ENCODE measurements at regions not wholly inside any gene's neighbourhood (a gene's known extent, or its start where the extent isn't known, plus 50 kb on each side); places are given as distances from the start of the nearest gene placed in this dataset.
"Not testable (repeated sequence)": the region's sequence is repeated elsewhere in the genome, so short reads cannot be mapped to it uniquely, and the experiment has no call there.

DNA sequence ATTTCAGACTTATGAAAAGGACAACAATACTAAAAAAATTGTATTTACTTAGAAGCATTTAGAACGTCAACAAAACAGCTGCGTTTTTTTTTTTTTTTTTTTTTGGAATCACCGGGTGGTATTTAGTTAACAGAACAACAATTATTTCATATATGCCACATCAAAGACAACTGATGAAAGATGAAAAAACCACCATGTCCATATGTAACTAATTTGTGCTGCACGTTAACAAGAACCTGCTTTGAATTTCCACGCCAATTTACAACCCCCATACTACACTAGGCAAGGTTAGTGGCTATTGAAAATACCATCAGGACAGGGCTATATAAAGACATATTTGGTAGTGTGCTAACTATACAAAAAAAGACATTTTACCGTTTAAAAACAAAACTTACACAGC, 189.3 kb upstream of the ROBO1 start:
- 72 to 81% methylated on average over 6 of the region's 6 CpGs for WGBS, 2 donors
- no peaks in the 10 kb centered on the region for H3K27me3 ChIP-seq (ENCODE audit: control insufficient read depth in 1 of 2, insufficient read depth in 2 of 2, low read length in 1 of 2)
- no peaks in the 10 kb centered on the region for H3K9me3 ChIP-seq (ENCODE audit: control insufficient read depth, low read length)
- H3K36me3 ChIP-seq (ENCODE audit: control insufficient read depth in 1 of 2, insufficient read depth in 2 of 2, low read length in 1 of 2), result no peaks in the 10 kb centered on the region
- H3K4me3 ChIP-seq (ENCODE audit: low read length in 2 of 2), result no peak overlapping the region
- H3K27ac ChIP-seq (ENCODE audit: low read depth in 1 of 2, low read length in 2 of 2), result no peak overlapping the region
- no peak for DNase-seq
- intact Hi-C loops (cut with DNase I), result no loop called here
- ATAC-seq (ENCODE audit: low FRiP score), result no peak
- H3K4me1 ChIP-seq (ENCODE audit: control insufficient read depth in 1 of 2, insufficient read depth in 2 of 2, low read length in 2 of 2), result no peaks in the 10 kb centered on the region

DNA sequence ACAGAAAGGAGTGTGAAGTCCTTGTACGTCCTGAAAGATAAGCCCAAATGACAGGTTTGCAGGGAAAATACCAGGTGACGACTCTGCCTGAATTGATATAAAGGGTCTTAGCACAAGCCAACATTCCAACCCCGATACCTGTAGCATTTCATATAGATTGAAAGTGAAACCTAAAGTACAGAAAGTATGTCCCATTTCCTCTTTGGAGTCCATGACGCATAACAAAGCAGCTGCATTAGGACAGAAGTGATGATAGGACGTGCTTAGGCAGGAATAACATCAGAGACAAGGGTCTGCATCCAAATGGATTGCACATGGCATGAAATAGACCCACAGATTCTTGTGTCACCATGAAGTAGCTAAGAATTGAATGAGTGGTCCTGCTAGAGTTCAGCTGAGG, 187.0 kb upstream of the ROBO1 start:
- intact Hi-C loops (cut with DNase I), result no loop called here
- Histone ChIP-seq H3K9me3 (ENCODE audit: control insufficient read depth, low read length) (no peaks in the 10 kb centered on the region), H3K36me3 (ENCODE audit: control insufficient read depth in 1 of 2, insufficient read depth in 2 of 2, low read length in 1 of 2) (no peaks in the 10 kb centered on the region), H3K4me3 (ENCODE audit: low read length in 2 of 2) (no peak overlapping the region), H3K27me3 (ENCODE audit: control insufficient read depth in 1 of 2, insufficient read depth in 2 of 2, low read length in 1 of 2) (no peaks in the 10 kb centered on the region), H3K27ac (ENCODE audit: low read depth in 1 of 2, low read length in 2 of 2) (no peak overlapping the region), H3K4me1 (ENCODE audit: control insufficient read depth in 1 of 2, insufficient read depth in 2 of 2, low read length in 2 of 2) (no peaks in the 10 kb centered on the region)
- ATAC-seq (ENCODE audit: low FRiP score), result no peak
- WGBS, 2 donors, result 72 to 74% methylated on average over 5 of the region's 5 CpGs
- DNase-seq, result no peak

DNA sequence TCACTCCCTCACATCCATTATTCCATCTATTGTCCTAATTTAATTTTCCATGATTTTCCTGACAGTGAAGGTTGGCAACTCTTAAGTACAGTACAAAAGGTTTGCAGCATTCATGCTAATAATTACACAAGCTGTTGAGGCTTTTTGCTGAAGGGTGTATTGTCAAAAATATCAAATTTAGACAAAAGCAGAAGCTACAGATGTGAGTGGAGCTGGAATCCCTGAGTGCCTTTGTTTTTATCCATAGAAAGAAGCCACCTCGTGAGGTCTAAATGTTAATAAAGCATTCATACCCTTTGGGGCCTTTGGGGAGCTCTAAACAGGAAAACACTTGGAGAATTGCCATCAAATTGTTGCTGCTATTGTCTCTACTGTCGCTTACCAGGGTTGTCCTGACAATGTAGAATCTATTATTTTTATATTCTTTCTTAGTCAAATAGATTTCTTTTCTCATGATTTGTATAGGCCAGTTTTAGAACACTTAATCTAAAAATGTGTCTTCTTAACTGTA, 185.8 kb upstream of the ROBO1 start:
- Histone ChIP-seq H3K9me3 (ENCODE audit: control insufficient read depth, low read length) (no peaks in the 10 kb centered on the region), H3K4me1 (ENCODE audit: control insufficient read depth in 1 of 2, insufficient read depth in 2 of 2, low read length in 2 of 2) (no peaks in the 10 kb centered on the region), H3K27me3 (ENCODE audit: control insufficient read depth in 1 of 2, insufficient read depth in 2 of 2, low read length in 1 of 2) (no peaks in the 10 kb centered on the region), H3K4me3 (ENCODE audit: low read length in 2 of 2) (no peak overlapping the region), H3K27ac (ENCODE audit: low read depth in 1 of 2, low read length in 2 of 2) (no peak overlapping the region), H3K36me3 (ENCODE audit: control insufficient read depth in 1 of 2, insufficient read depth in 2 of 2, low read length in 1 of 2) (no peaks in the 10 kb centered on the region)
- no peak for DNase-seq
- ATAC-seq (ENCODE audit: low FRiP score), result no peak
- intact Hi-C loops (cut with DNase I), result no loop called here
- WGBS, 2 donors, result 85% methylated on average over 2 of the region's 2 CpGs

DNA sequence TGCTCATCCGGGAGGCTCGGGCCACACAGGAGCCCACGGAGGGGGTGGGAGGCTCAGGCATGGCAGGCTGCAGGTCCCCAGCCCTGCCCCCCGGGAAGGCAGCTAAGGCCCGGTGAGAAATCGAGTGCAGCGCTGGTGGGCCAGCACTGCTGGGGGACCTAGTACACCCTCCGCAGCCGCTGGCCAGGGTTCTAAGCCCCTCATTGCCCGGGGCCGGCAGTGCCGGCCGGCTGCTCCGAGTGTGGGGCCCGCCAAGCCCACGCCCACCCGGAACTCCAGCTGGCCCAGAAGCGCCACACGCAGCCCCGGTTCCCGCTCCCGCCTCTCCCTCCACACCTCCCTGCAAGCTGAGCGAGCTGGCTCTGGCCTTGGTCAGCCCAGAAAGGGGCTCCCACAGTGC, 183.6 kb upstream of the ROBO1 start:
- H3K9me3 ChIP-seq (ENCODE audit: control insufficient read depth, low read length); H3K4me1 ChIP-seq (ENCODE audit: control insufficient read depth in 1 of 2, insufficient read depth in 2 of 2, low read length in 2 of 2); H3K27ac ChIP-seq (ENCODE audit: low read depth in 1 of 2, low read length in 2 of 2); H3K36me3 ChIP-seq (ENCODE audit: control insufficient read depth in 1 of 2, insufficient read depth in 2 of 2, low read length in 1 of 2); DNase-seq; ATAC-seq (ENCODE audit: low FRiP score); H3K27me3 ChIP-seq (ENCODE audit: control insufficient read depth in 1 of 2, insufficient read depth in 2 of 2, low read length in 1 of 2); intact Hi-C loops (cut with DNase I); H3K4me3 ChIP-seq (ENCODE audit: low read length in 2 of 2): not testable (repeated sequence)
- WGBS, 2 donors, result 92 to 98% methylated on average over 23 of the region's 23 CpGs

DNA sequence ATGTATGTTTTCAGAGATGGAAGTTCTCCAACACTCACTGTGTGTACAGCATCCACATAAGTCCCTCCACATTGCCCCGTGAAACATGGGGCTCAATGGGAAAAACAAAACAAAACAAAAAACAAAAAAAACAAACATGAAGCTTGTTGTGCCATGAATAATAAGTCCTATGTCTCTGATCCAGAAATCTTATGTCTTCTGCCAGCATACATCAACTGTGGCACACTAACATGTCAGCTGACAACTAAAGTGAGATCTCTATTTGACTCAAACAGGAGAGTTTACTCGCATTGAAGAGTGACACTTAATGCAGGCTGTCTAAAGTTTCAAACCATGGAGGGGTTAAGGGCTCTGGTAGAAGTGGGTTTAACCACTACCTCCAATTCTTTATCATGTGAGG, 180.2 kb upstream of the ROBO1 start:
- intact Hi-C loops (cut with DNase I), result no loop called here
- 79 to 86% methylated on average over 2 of the region's 2 CpGs for WGBS, 2 donors

DNA sequence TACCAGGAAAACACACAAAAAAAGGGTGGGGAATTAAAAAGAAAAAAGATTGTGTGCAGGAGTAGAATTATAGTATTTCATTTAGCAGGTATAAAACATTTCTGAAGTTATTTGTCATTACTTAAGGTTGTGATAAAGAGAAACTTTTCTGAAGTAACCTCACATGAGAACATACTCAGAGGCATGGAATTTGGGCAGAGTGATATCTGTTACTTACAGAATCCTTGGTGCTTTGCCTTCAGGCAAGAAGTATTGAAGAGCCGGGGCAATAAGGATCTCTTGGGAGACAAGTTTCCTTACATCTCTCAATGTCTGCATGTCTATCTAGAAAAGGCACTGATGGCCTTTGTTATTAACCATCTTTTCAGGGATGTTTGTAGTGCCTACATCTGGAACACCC, 179.7 kb upstream of the ROBO1 start:
- DNase-seq (no peak), ATAC-seq (ENCODE audit: low FRiP score) (no peak)
- H3K9me3 ChIP-seq (ENCODE audit: control insufficient read depth, low read length), result no peaks in the 10 kb centered on the region
- WGBS, 2 donors, result 82% methylated on average over 1 of the region's 1 CpG
- H3K4me3 ChIP-seq (ENCODE audit: low read length in 2 of 2), result no peak overlapping the region
- no peaks in the 10 kb centered on the region for H3K27me3 ChIP-seq (ENCODE audit: control insufficient read depth in 1 of 2, insufficient read depth in 2 of 2, low read length in 1 of 2)
- no peaks in the 10 kb centered on the region for H3K36me3 ChIP-seq (ENCODE audit: control insufficient read depth in 1 of 2, insufficient read depth in 2 of 2, low read length in 1 of 2)
- H3K4me1 ChIP-seq (ENCODE audit: control insufficient read depth in 1 of 2, insufficient read depth in 2 of 2, low read length in 2 of 2), result no peaks in the 10 kb centered on the region
- intact Hi-C loops (cut with DNase I), result no loop called here
- no peak overlapping the region for H3K27ac ChIP-seq (ENCODE audit: low read depth in 1 of 2, low read length in 2 of 2)

More for the DNA sequence above, 180.2 kb upstream of the ROBO1 start:
- no peak overlapping the region for H3K4me3 ChIP-seq (ENCODE audit: low read length in 2 of 2)
- DNase-seq (no peak), ATAC-seq (ENCODE audit: low FRiP score) (no peak)
- H3K27me3 ChIP-seq (ENCODE audit: control insufficient read depth in 1 of 2, insufficient read depth in 2 of 2, low read length in 1 of 2), result no peaks in the 10 kb centered on the region
- H3K36me3 ChIP-seq (ENCODE audit: control insufficient read depth in 1 of 2, insufficient read depth in 2 of 2, low read length in 1 of 2), result no peaks in the 10 kb centered on the region
- no peaks in the 10 kb centered on the region for H3K4me1 ChIP-seq (ENCODE audit: control insufficient read depth in 1 of 2, insufficient read depth in 2 of 2, low read length in 2 of 2)
- no peak overlapping the region for H3K27ac ChIP-seq (ENCODE audit: low read depth in 1 of 2, low read length in 2 of 2)
- no peaks in the 10 kb centered on the region for H3K9me3 ChIP-seq (ENCODE audit: control insufficient read depth, low read length)

DNA sequence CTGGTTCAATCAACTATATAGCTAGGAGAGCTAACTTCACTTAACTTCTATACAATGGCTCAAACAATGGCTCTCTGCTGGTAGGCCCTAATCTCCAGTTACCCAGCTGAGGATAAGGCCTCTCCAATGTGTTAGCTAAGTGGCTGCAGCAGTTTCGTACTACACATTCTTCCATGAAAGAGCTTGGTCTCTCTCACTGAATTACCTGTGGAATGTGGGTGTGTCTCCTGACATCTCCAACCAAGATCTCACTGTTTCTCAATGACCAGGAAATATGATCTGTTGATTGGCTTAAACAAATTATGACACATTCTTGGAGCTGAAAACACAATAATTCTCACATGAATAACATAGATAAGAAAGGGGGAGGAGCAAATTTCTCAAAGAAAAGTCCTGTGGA, 169.8 kb upstream of the ROBO1 start:
- no peaks in the 10 kb centered on the region for H3K27me3 ChIP-seq (ENCODE audit: control insufficient read depth in 1 of 2, insufficient read depth in 2 of 2, low read length in 1 of 2)
- DNase-seq (no peak), ATAC-seq (ENCODE audit: low FRiP score) (no peak)
- H3K4me3 ChIP-seq (ENCODE audit: low read length in 2 of 2), result no peak overlapping the region
- WGBS, 2 donors, result 69 to 78% methylated on average over 1 of the region's 1 CpG
- H3K4me1 ChIP-seq (ENCODE audit: control insufficient read depth in 1 of 2, insufficient read depth in 2 of 2, low read length in 2 of 2), result no peaks in the 10 kb centered on the region
- intact Hi-C loops (cut with DNase I), result no loop called here
- no peaks in the 10 kb centered on the region for H3K36me3 ChIP-seq (ENCODE audit: control insufficient read depth in 1 of 2, insufficient read depth in 2 of 2, low read length in 1 of 2)
- no peaks in the 10 kb centered on the region for H3K9me3 ChIP-seq (ENCODE audit: control insufficient read depth, low read length)
- H3K27ac ChIP-seq (ENCODE audit: low read depth in 1 of 2, low read length in 2 of 2), result no peak overlapping the region

DNA sequence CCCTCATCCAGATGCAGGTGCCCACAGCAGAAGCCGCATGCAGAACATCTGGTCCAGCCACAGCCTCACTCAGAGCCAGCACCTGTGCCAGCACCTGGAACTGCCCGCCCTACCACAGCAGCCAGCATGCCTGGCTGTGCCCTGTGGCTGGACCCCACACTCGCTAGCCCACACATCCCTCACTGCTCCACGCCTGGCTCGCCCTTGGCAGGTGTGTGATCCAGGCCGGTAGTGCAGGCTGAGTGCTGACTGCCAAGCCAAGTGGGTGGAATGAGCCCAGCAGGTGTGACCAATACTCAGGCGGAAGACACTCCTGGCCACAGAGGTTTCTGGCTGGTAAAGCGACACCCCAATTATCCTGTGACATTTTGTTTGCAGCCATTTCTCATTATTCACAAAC, 162.4 kb upstream of the ROBO1 start:
- intact Hi-C loops (cut with DNase I), result no loop called here
- no peaks in the 10 kb centered on the region for H3K27me3 ChIP-seq (ENCODE audit: control insufficient read depth in 1 of 2, insufficient read depth in 2 of 2, low read length in 1 of 2)
- no peak overlapping the region for H3K27ac ChIP-seq (ENCODE audit: low read depth in 1 of 2, low read length in 2 of 2)
- DNase-seq (no peak), ATAC-seq (ENCODE audit: low FRiP score) (no peak)
- no peaks in the 10 kb centered on the region for H3K36me3 ChIP-seq (ENCODE audit: control insufficient read depth in 1 of 2, insufficient read depth in 2 of 2, low read length in 1 of 2)
- no peaks in the 10 kb centered on the region for H3K4me1 ChIP-seq (ENCODE audit: control insufficient read depth in 1 of 2, insufficient read depth in 2 of 2, low read length in 2 of 2)
- no peak overlapping the region for H3K4me3 ChIP-seq (ENCODE audit: low read length in 2 of 2)
- WGBS, 2 donors, result 93 to 96% methylated on average over 8 of the region's 8 CpGs
- peaks cover 2% of the 10 kb centered on the region for H3K9me3 ChIP-seq (ENCODE audit: control insufficient read depth, low read length)

DNA sequence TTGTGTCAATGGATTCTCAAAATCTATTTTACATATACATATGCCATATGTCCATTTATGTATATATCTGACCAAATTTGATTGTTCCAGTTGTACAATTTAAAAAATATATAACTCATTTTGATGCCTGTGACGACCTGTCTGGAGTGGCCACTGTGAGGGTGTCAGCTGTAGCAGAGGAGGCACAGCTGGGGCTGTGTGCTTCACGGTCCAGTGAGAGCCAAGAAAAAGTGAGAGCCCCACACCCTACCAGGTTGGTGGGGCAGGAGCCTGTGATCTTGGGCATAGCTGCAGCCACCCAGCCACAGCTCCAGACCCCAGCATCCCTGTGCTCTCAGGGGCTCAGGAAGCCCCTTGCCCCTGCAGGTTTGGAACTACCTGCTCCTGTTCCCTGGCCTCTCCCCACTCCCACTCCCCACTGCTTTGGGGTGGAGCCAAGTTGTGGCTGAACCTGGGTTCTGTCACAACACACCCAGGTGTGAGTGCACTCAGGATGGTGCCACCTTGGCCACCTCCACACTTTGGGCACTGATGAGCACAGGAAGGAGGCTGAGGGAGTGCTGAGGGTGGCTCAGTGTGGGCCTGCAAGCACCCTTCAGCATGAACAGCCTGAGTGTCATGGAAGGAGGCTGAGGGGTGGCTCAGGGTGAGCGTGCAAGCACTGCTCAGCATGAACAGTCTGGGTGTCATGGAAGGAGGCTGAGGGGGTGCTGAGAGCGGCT, 161.1 kb upstream of the ROBO1 start:
- no peak for DNase-seq
- intact Hi-C loops (cut with DNase I), result no loop called here
- Histone ChIP-seq H3K36me3 (ENCODE audit: control insufficient read depth in 1 of 2, insufficient read depth in 2 of 2, low read length in 1 of 2) (no peaks in the 10 kb centered on the region), H3K27me3 (ENCODE audit: control insufficient read depth in 1 of 2, insufficient read depth in 2 of 2, low read length in 1 of 2) (no peaks in the 10 kb centered on the region), H3K4me3 (ENCODE audit: low read length in 2 of 2) (no peak overlapping the region), H3K9me3 (ENCODE audit: control insufficient read depth, low read length) (peaks cover 2% of the 10 kb centered on the region), H3K27ac (ENCODE audit: low read depth in 1 of 2, low read length in 2 of 2) (no peak overlapping the region), H3K4me1 (ENCODE audit: control insufficient read depth in 1 of 2, insufficient read depth in 2 of 2, low read length in 2 of 2) (no peaks in the 10 kb centered on the region)
- 77 to 80% methylated on average over 4 of the region's 4 CpGs for WGBS, 2 donors
- peak; percentile 22 for ATAC-seq (ENCODE audit: low FRiP score)

All from aorta (tissue), 5 donors.